HEK293 (cell line): ENCODE measurements at regions not wholly inside any gene's neighbourhood (a gene's known extent, or its start where the extent isn't known, plus 50 kb on each side); places are given as distances from the start of the nearest gene placed in this dataset.

Experiments
- CTCF ChIA-PET: fragments of 350-600 bp; formaldehyde crosslinking; extraction: SDS; loops from one replicate; lab custom pipeline; 2021; ENCODE audit warnings: antibody characterized with exemption; lab: Yijun Ruan, JAX
- POLR2A ChIA-PET: fragments of 300-600 bp; formaldehyde crosslinking; extraction: SDS; loops from one replicate; lab custom pipeline; 2020; ENCODE audit warnings: antibody characterized with exemption, inconsistent platforms; lab: Yijun Ruan, JAX
- H3K27ac ChIP-seq: fragments of 200-500 bp; sonication (Bioruptor generic); 2 replicates; pipeline ENCODE4 v1.5.1; 2014; ENCODE audit warnings: low read depth, low read length, control low read depth, inconsistent platforms; ENCODE audit errors: extremely low read depth
- H3K36me3 ChIP-seq, 2 experiments: fragments of 200-500 bp in 1 of 2; sonication (Bioruptor generic) in 1 of 2; 1 replicate in 1 of 2; 2 replicates in 1 of 2; pipeline ENCODE4 v1.5.1; 2014 to 2017; ENCODE audit warnings: inconsistent platforms in 2 of 2, low read length in 2 of 2; ENCODE audit not compliant: control insufficient read depth in 2 of 2, insufficient read depth in 1 of 2
- H3K4me1 ChIP-seq: fragments of 200-500 bp; sonication (Bioruptor generic); 2 replicates; pipeline ENCODE4 v1.5.1; 2014; ENCODE audit warnings: mild to moderate bottlenecking, low read length, inconsistent platforms; ENCODE audit not compliant: control insufficient read depth, insufficient read depth
- H3K4me3 ChIP-seq: 2 replicates; pipeline ENCODE4 v1.5.1; 2011; ENCODE audit warnings: low read depth, mild to moderate bottlenecking, control low read depth, low read length, moderate library complexity
- H3K9me3 ChIP-seq: fragments of 200-500 bp; sonication (Bioruptor generic); 2 replicates; pipeline ENCODE4 v1.5.1; 2014; ENCODE audit warnings: low read depth, low read length, inconsistent platforms; ENCODE audit not compliant: control insufficient read depth, insufficient read depth
- KLF9 ChIP-seq: fragments of 450-650 bp; formaldehyde crosslinking; IDR thresholded peaks from 2 replicates; pipeline ENCODE4 v1.5.1; 2016; ENCODE audit warnings: missing biosample characterization, missing genetic modification characterization, low read depth
- SCRT2 ChIP-seq: fragments of 450-650 bp; formaldehyde crosslinking; IDR thresholded peaks from 2 replicates; pipeline ENCODE4 v1.5.1; 2016; ENCODE audit warnings: missing biosample characterization, missing genetic modification characterization
- SETDB1 ChIP-seq: IDR thresholded peaks from one replicate; pipeline ENCODE4 v1.6.1; 2017; ENCODE audit warnings: mild to moderate bottlenecking, low read length, moderate library complexity, mixed read lengths; ENCODE audit not compliant: insufficient read length
- TCF7L2 ChIP-seq: IDR thresholded peaks from 2 replicates; pipeline ENCODE4 v1.6.1; 2011; ENCODE audit warnings: low read depth, mild to moderate bottlenecking, inconsistent platforms, low read length, moderate library complexity, borderline replicate concordance
- ZBTB1 ChIP-seq: fragments of 450-650 bp; formaldehyde crosslinking; IDR thresholded peaks from 2 replicates; pipeline ENCODE4 v1.5.1; 2016; ENCODE audit warnings: missing biosample characterization, missing genetic modification characterization
- ZNF114 ChIP-seq: fragments of 450-650 bp; formaldehyde crosslinking; IDR thresholded peaks from 2 replicates; pipeline ENCODE4 v1.5.0; 2017; ENCODE audit warnings: missing biosample characterization, missing genetic modification characterization
- ZNF157 ChIP-seq: fragments of 450-650 bp; formaldehyde crosslinking; IDR thresholded peaks from 2 replicates; pipeline ENCODE4 v1.5.1; 2016; ENCODE audit warnings: missing biosample characterization, missing genetic modification characterization
- ZNF223 ChIP-seq: fragments of 450-650 bp; formaldehyde crosslinking; IDR thresholded peaks from 2 replicates; pipeline ENCODE4 v1.5.1; 2016; ENCODE audit warnings: missing biosample characterization, missing genetic modification characterization
- ZNF366 ChIP-seq: fragments of 450-650 bp; formaldehyde crosslinking; conservative IDR thresholded peaks from 2 replicates; pipeline ENCODE4 v1.5.1; 2016; ENCODE audit warnings: missing biosample characterization, missing genetic modification characterization
- ZNF416 ChIP-seq: fragments of 450-650 bp; formaldehyde crosslinking; IDR thresholded peaks from 2 replicates; pipeline ENCODE4 v1.5.1; 2016; ENCODE audit warnings: missing biosample characterization, missing genetic modification characterization
- ZNF626 ChIP-seq: fragments of 450-650 bp; sonication (Bioruptor Pico); formaldehyde crosslinking; IDR thresholded peaks from 2 replicates; pipeline ENCODE4 v1.5.1; 2018; ENCODE audit warnings: missing biosample characterization, missing genetic modification characterization, inconsistent platforms
- ZNF654 ChIP-seq: fragments of 450-650 bp; formaldehyde crosslinking; IDR thresholded peaks from 2 replicates; pipeline ENCODE4 v1.5.1; 2016; ENCODE audit warnings: low read depth, missing biosample characterization, missing genetic modification characterization
- ZNF76 ChIP-seq: fragments of 450-650 bp; formaldehyde crosslinking; IDR thresholded peaks from 2 replicates; pipeline ENCODE4; 2016; ENCODE audit warnings: low read depth, missing biosample characterization, missing genetic modification characterization, borderline replicate concordance
- ZNF768 ChIP-seq: fragments of 450-650 bp; formaldehyde crosslinking; IDR thresholded peaks from 2 replicates; pipeline ENCODE4 v1.5.1; 2018; ENCODE audit warnings: missing biosample characterization, mild to moderate bottlenecking, missing genetic modification characterization
- ZNF776 ChIP-seq: fragments of 450-650 bp; formaldehyde crosslinking; IDR thresholded peaks from 2 replicates; pipeline ENCODE4 v1.5.0; 2017; ENCODE audit warnings: missing biosample characterization, missing genetic modification characterization, borderline replicate concordance
- ZNF777 ChIP-seq: fragments of 450-650 bp; formaldehyde crosslinking; IDR thresholded peaks from 2 replicates; pipeline ENCODE4 v1.5.1; 2017; ENCODE audit warnings: missing biosample characterization, missing genetic modification characterization, borderline replicate concordance
- ZNF785 ChIP-seq: fragments of 450-650 bp; formaldehyde crosslinking; IDR thresholded peaks from 2 replicates; pipeline ENCODE4 v1.5.1; 2016; ENCODE audit warnings: missing biosample characterization, missing genetic modification characterization
- ZNF837 ChIP-seq: fragments of 450-650 bp; formaldehyde crosslinking; IDR thresholded peaks from 2 replicates; pipeline ENCODE4 v1.5.1; 2016; ENCODE audit warnings: missing biosample characterization, missing genetic modification characterization
- ZSCAN30 ChIP-seq: fragments of 450-650 bp; IDR thresholded peaks from 2 replicates; pipeline ENCODE4 v1.5.1; 2018; ENCODE audit warnings: missing biosample characterization, mild to moderate bottlenecking, missing genetic modification characterization, moderate library complexity
- TF ChIP-seq, protein P1 (sequence below): fragments of 450-650 bp; IDR thresholded peaks from 2 replicates; pipeline ENCODE4 v1.5.1; 2018; ENCODE audit warnings: missing biosample characterization, mild to moderate bottlenecking, missing genetic modification characterization
- TF ChIP-seq, protein P2 (sequence below): fragments of 450-650 bp; formaldehyde crosslinking; IDR thresholded peaks from 2 replicates; pipeline ENCODE4 v1.5.1; 2016; ENCODE audit warnings: missing biosample characterization, missing genetic modification characterization, borderline replicate concordance

DNA sequence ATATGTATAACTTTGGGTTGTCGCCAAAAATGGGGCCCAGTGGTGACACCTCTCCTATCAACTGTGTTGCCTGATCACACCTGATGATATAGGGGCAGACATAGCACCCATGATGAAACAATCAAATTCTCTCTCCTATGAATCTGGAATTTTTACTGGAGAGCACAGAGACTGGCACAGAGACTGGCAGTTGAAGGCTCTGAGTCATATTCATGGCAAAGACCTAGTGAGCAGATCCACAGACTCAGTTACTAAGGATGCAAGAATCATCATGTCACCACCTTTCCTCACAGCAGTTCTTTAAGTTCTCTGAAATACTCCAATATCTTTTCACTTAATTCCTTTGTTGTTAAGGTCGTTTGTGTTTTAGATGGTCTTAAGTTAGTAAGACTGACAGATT lies 60.0 kb downstream of the APCS start:
- Histone ChIP-seq H3K4me3 (no peak overlapping the region), H3K4me1 (no peaks in the 10 kb centered on the region), H3K27ac (no peak overlapping the region), H3K36me3 (no peaks in the 10 kb centered on the region), H3K9me3 (no peaks in the 10 kb centered on the region)
- TF ChIP-seq ZNF768 (tag by site-specific recombination) = no peak
- no peak for TF ChIP-seq ZNF223 (tag by site-specific recombination)
- TF ChIP-seq ZSCAN30 (tag by site-specific recombination) = no peak
- no peak for TF ChIP-seq ZNF76 (tag by site-specific recombination)
- TF ChIP-seq ZNF837 (tag by site-specific recombination) = no peak
- no peak for TF ChIP-seq SCRT2 (tag by site-specific recombination)
- TF ChIP-seq SETDB1 = no peak
- ChIA-PET CTCF (no interaction called here), POLR2A (no interaction called here)

DNA sequence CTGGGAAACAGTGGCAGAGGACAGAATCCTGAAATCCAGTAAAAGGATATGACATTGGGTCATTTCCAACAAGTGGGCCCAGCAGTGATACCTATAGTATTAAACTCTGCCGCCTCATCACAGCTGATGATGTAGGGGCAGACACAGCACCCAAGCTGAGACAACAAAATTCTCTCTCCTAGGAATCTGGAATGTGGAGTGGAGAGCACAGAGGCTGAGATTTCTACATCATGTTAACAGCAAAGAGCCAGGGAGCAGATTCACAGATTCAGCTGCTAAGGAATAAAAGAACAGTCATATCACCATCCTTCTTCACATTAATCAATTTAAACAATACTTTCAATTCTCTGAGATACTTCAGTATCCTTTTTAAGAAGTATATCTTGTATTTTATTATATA lies 61.9 kb downstream of the CRP start:
- POLR2A ChIA-PET = no interaction called here
- Histone ChIP-seq H3K4me1 (no peaks in the 10 kb centered on the region), H3K27ac (no peak overlapping the region), H3K9me3 (no peaks in the 10 kb centered on the region), H3K36me3 (no peaks in the 10 kb centered on the region), H3K4me3 (no peak overlapping the region)
- CTCF ChIA-PET = interaction anchor here (0.6 to 0.7 kb wide), 2 partner anchors 355 to 912 kb away, joined by 3 to 4 read pairs; no protein-coding TSS in a partner anchor
- TF ChIP-seq ZNF157 (tag by site-specific recombination) (no peak), ZNF777 (tag by site-specific recombination) (no peak), ZBTB1 (tag by site-specific recombination) (no peak), ZNF626 (tag by site-specific recombination) (no peak), ZNF654 (tag by site-specific recombination) (no peak), ZNF785 (tag by site-specific recombination) (no peak), ZNF416 (tag by site-specific recombination) (no peak), TCF7L2 (no peak), ZNF114 (tag by site-specific recombination) (no peak), ZNF223 (tag by site-specific recombination) (no peak), ZNF366 (tag by site-specific recombination) (no peak), KLF9 (no peak), ZNF776 (tag by site-specific recombination) (no peak)
- TF ChIP-seq, protein P1, sequence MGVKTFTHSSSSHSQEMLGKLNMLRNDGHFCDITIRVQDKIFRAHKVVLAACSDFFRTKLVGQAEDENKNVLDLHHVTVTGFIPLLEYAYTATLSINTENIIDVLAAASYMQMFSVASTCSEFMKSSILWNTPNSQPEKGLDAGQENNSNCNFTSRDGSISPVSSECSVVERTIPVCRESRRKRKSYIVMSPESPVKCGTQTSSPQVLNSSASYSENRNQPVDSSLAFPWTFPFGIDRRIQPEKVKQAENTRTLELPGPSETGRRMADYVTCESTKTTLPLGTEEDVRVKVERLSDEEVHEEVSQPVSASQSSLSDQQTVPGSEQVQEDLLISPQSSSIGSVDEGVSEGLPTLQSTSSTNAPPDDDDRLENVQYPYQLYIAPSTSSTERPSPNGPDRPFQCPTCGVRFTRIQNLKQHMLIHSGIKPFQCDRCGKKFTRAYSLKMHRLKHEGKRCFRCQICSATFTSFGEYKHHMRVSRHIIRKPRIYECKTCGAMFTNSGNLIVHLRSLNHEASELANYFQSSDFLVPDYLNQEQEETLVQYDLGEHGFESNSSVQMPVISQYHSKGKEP (tag by site-specific recombination) = no peak
- TF ChIP-seq, protein P2, sequence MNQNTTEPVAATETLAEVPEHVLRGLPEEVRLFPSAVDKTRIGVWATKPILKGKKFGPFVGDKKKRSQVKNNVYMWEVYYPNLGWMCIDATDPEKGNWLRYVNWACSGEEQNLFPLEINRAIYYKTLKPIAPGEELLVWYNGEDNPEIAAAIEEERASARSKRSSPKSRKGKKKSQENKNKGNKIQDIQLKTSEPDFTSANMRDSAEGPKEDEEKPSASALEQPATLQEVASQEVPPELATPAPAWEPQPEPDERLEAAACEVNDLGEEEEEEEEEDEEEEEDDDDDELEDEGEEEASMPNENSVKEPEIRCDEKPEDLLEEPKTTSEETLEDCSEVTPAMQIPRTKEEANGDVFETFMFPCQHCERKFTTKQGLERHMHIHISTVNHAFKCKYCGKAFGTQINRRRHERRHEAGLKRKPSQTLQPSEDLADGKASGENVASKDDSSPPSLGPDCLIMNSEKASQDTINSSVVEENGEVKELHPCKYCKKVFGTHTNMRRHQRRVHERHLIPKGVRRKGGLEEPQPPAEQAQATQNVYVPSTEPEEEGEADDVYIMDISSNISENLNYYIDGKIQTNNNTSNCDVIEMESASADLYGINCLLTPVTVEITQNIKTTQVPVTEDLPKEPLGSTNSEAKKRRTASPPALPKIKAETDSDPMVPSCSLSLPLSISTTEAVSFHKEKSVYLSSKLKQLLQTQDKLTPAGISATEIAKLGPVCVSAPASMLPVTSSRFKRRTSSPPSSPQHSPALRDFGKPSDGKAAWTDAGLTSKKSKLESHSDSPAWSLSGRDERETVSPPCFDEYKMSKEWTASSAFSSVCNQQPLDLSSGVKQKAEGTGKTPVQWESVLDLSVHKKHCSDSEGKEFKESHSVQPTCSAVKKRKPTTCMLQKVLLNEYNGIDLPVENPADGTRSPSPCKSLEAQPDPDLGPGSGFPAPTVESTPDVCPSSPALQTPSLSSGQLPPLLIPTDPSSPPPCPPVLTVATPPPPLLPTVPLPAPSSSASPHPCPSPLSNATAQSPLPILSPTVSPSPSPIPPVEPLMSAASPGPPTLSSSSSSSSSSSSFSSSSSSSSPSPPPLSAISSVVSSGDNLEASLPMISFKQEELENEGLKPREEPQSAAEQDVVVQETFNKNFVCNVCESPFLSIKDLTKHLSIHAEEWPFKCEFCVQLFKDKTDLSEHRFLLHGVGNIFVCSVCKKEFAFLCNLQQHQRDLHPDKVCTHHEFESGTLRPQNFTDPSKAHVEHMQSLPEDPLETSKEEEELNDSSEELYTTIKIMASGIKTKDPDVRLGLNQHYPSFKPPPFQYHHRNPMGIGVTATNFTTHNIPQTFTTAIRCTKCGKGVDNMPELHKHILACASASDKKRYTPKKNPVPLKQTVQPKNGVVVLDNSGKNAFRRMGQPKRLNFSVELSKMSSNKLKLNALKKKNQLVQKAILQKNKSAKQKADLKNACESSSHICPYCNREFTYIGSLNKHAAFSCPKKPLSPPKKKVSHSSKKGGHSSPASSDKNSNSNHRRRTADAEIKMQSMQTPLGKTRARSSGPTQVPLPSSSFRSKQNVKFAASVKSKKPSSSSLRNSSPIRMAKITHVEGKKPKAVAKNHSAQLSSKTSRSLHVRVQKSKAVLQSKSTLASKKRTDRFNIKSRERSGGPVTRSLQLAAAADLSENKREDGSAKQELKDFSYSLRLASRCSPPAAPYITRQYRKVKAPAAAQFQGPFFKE = no peak
